SU-DHL-6 (cell line): ENCODE measurements at regions not wholly inside any gene's neighbourhood (a gene's known extent, or its start where the extent isn't known, plus 50 kb on each side); places are given as distances from the start of the nearest gene placed in this dataset.

Source experiments
- H2AFZ ChIP-seq: fragments of 200-600 bp; sonication (generic); 2 replicates; pipeline ENCODE4 v1.6.1; 2014; ENCODE audit warnings: low read depth, mild to moderate bottlenecking, moderate library complexity, mixed read lengths, antibody characterized with exemption, low read length; ENCODE audit not compliant: severe bottlenecking
- H3F3A ChIP-seq: fragments of 200-600 bp; shearing (Covaris generic); 2 replicates; pipeline ENCODE4 v1.6.0; 2016; ENCODE audit warnings: antibody characterized with exemption, mild to moderate bottlenecking; ENCODE audit not compliant: insufficient read depth
- H3K27ac ChIP-seq: fragments of 200-600 bp; sonication (generic); 2 replicates; pipeline ENCODE4 v1.5.1; 2016; ENCODE audit warnings: low read depth, mild to moderate bottlenecking, low read length, moderate library complexity, mixed read lengths
- H3K27me3 ChIP-seq: fragments of 200-600 bp; sonication (generic), shearing (Covaris generic); 2 replicates; pipeline ENCODE4 v1.6.0; 2014; ENCODE audit warnings: mild to moderate bottlenecking, low read length
- H3K36me3 ChIP-seq: fragments of 200-600 bp; sonication (generic); 2 replicates; pipeline ENCODE4 v1.6.1; 2014; ENCODE audit warnings: mild to moderate bottlenecking, low read length, mixed read lengths
- H3K4me2 ChIP-seq: fragments of 300-600, 200-600 bp; shearing (Covaris generic), sonication (generic); 2 replicates; pipeline ENCODE4 v1.6.0; 2014; ENCODE audit warnings: low read length, low read depth, mild to moderate bottlenecking; ENCODE audit not compliant: poor library complexity, severe bottlenecking
- H3K4me3 ChIP-seq: fragments of 200-600 bp; sonication (generic); 2 replicates; pipeline ENCODE4 v1.5.1; 2014; ENCODE audit warnings: antibody characterized with exemption, low read length, mild to moderate bottlenecking, mixed read lengths; ENCODE audit not compliant: insufficient read depth, poor library complexity, severe bottlenecking
- H3K79me2 ChIP-seq: fragments of 200-600 bp; sonication (generic); 2 replicates; pipeline ENCODE4 v1.6.1; 2014; ENCODE audit warnings: mild to moderate bottlenecking, low read length, moderate library complexity; ENCODE audit not compliant: insufficient read depth
- H3K9ac ChIP-seq: fragments of 200-600 bp; sonication (generic); 2 replicates; pipeline ENCODE4 v1.7.0; 2014; ENCODE audit warnings: mild to moderate bottlenecking, low read length
- H3K9me2 ChIP-seq: fragments of 200-600 bp; sonication (generic); replicated peaks from 2 replicates; pipeline ENCODE4 v1.6.1; 2014; ENCODE audit warnings: low read length; ENCODE audit not compliant: insufficient read depth
- H3K9me3 ChIP-seq: fragments of 200-600 bp; sonication (generic); 2 replicates; pipeline ENCODE4 v1.6.1; 2014; ENCODE audit warnings: low read length, mixed read lengths; ENCODE audit not compliant: insufficient read depth
- H4K20me1 ChIP-seq: fragments of 200-600 bp; sonication (generic); 2 replicates; pipeline ENCODE4 v1.6.1; 2014; ENCODE audit warnings: low read depth, mild to moderate bottlenecking, antibody characterized with exemption, low read length, moderate library complexity, mixed read lengths
- CTCF ChIP-seq: fragments of 200-600 bp; sonication (generic); IDR thresholded peaks from one replicate; pipeline ENCODE4 v1.5.1; 2017; ENCODE audit warnings: antibody characterized with exemption, mild to moderate bottlenecking, low read length, moderate library complexity; ENCODE audit not compliant: insufficient read depth, poor library complexity, severe bottlenecking
- EZH2phosphoT487 ChIP-seq: fragments of 200-600 bp; sonication (generic), shearing (Covaris generic); conservative IDR thresholded peaks from 2 replicates; pipeline ENCODE4 v1.6.1; 2018; ENCODE audit warnings: mild to moderate bottlenecking, antibody characterized with exemption, low read length, moderate library complexity, mixed read lengths

GRCh38 chr9:129454467-129455067 is 166.3 kb downstream of the C9orf50 start:
- no peaks in the 10 kb centered on the region for H3F3A ChIP-seq
- H3K4me3 ChIP-seq = no peak overlapping the region
- no peaks in the 10 kb centered on the region for H3K27me3 ChIP-seq
- H3K27ac ChIP-seq = no peak overlapping the region
- H4K20me1 ChIP-seq = no peaks in the 10 kb centered on the region
- no peaks in the 10 kb centered on the region for H3K79me2 ChIP-seq
- H2AFZ ChIP-seq = no peak overlapping the region
- no peaks in the 10 kb centered on the region for H3K36me3 ChIP-seq
- no peak overlapping the region for H3K9ac ChIP-seq
- no peaks in the 10 kb centered on the region for H3K9me2 ChIP-seq
- TF ChIP-seq EZH2phosphoT487 (no peak), CTCF (no peak)
- H3K4me2 ChIP-seq = no peak overlapping the region
- no peaks in the 10 kb centered on the region for H3K9me3 ChIP-seq

GRCh38 chr9:129453734-129454133 is 167.2 kb downstream of the C9orf50 start:
- no peaks in the 10 kb centered on the region for H3K36me3 ChIP-seq
- H3K9me3 ChIP-seq = no peaks in the 10 kb centered on the region
- no peaks in the 10 kb centered on the region for H3K27me3 ChIP-seq
- H3K9me2 ChIP-seq = no peaks in the 10 kb centered on the region
- no peak overlapping the region for H3K4me2 ChIP-seq
- no peak overlapping the region for H2AFZ ChIP-seq
- H3K27ac ChIP-seq = no peak overlapping the region
- no peaks in the 10 kb centered on the region for H4K20me1 ChIP-seq
- TF ChIP-seq CTCF (no peak), EZH2phosphoT487 (no peak)
- H3K4me3 ChIP-seq = no peak overlapping the region
- no peaks in the 10 kb centered on the region for H3K79me2 ChIP-seq
- H3F3A ChIP-seq = no peaks in the 10 kb centered on the region
- H3K9ac ChIP-seq = no peak overlapping the region

- Histone ChIP-seq H3F3A (no peaks in the 10 kb centered on the region), H3K27me3 (no peaks in the 10 kb centered on the region), H2AFZ (no peak overlapping the region), H3K9ac (no peak overlapping the region), H3K4me3 (no peak overlapping the region), H3K9me3 (no peaks in the 10 kb centered on the region), H3K36me3 (no peaks in the 10 kb centered on the region), H3K9me2 (no peaks in the 10 kb centered on the region), H4K20me1 (no peaks in the 10 kb centered on the region), H3K79me2 (no peaks in the 10 kb centered on the region), H3K4me2 (no peak overlapping the region), H3K27ac (no peak overlapping the region)
- no peak for TF ChIP-seq CTCF
- no peak for TF ChIP-seq EZH2phosphoT487
Observed at GRCh38 chr9:129451669-129452068, 169.2 kb downstream of the C9orf50 start.
